ENCODE measurements at regions not wholly inside any gene's neighbourhood (a gene's known extent, or its start where the extent isn't known, plus 50 kb on each side); places are given as distances from the start of the nearest gene placed in this dataset.

- TF ChIP-seq EP300 (IDR thresholded peaks at IDR 0.05; ENCODE audit: borderline replicate concordance) (no peak), CEBPB (IDR thresholded peaks at IDR 0.05) (no peak), ZBTB7A (IDR thresholded peaks at IDR 0.05; ENCODE audit: low read depth) (no peak), NFIC (IDR thresholded peaks at IDR 0.05) (no peak), EGR1 (IDR thresholded peaks at IDR 0.05) (no peak), RAD21 (IDR thresholded peaks at IDR 0.05; ENCODE audit: low read depth) (no peak), REST (IDR thresholded peaks at IDR 0.05; ENCODE audit: low read depth) (no peak), YY1 (IDR thresholded peaks at IDR 0.05; ENCODE audit: low read depth) (no peak), USF1 (IDR thresholded peaks at IDR 0.05) (no peak), CREB1 (IDR thresholded peaks at IDR 0.05; ENCODE audit: low read depth) (no peak), TAF1 (IDR thresholded peaks at IDR 0.05; ENCODE audit: low read depth) (no peak), TEAD4 (IDR thresholded peaks at IDR 0.05) (no peak), TCF12 (IDR thresholded peaks at IDR 0.05; ENCODE audit: low read depth) (no peak), FOXM1 (IDR thresholded peaks at IDR 0.05; ENCODE audit: borderline replicate concordance, low read depth) (no peak)
- TF ChIP-seq, protein P1, sequence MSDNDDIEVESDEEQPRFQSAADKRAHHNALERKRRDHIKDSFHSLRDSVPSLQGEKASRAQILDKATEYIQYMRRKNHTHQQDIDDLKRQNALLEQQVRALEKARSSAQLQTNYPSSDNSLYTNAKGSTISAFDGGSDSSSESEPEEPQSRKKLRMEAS (IDR thresholded peaks at IDR 0.05): no peak
Observed at GRCh38 chr6:74554041-74554440, 651.8 kb downstream of the COL12A1 start.

DNA sequence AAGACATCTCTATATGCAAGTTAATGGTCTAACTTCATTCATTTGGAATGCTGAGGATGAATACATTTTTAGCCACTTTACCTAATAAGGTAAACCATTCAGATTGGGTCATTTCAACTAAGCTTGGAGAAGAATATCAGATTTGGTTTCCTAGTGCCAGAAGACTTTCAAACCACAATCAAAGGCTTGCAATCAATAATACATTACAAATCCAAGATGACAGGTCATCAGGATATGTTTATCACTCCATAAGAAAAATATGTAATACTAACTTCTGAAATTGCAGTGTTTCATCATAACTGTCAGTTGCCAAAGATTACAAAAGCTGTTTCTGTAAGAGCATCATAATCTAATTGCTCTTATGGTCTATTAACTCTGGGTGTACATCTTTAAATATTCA is 654.0 kb downstream of the COL12A1 start:
- TF ChIP-seq NFIC (IDR thresholded peaks at IDR 0.05) (no peak), FOXM1 (IDR thresholded peaks at IDR 0.05; ENCODE audit: borderline replicate concordance, low read depth) (no peak), TEAD4 (IDR thresholded peaks at IDR 0.05) (no peak), TAF1 (IDR thresholded peaks at IDR 0.05; ENCODE audit: low read depth) (no peak), TCF12 (IDR thresholded peaks at IDR 0.05; ENCODE audit: low read depth) (no peak), ZBTB7A (IDR thresholded peaks at IDR 0.05; ENCODE audit: low read depth) (no peak), RAD21 (IDR thresholded peaks at IDR 0.05; ENCODE audit: low read depth) (no peak), USF1 (IDR thresholded peaks at IDR 0.05) (no peak), EGR1 (IDR thresholded peaks at IDR 0.05) (no peak), YY1 (IDR thresholded peaks at IDR 0.05; ENCODE audit: low read depth) (no peak), CREB1 (IDR thresholded peaks at IDR 0.05; ENCODE audit: low read depth) (no peak), REST (IDR thresholded peaks at IDR 0.05; ENCODE audit: low read depth) (no peak), CEBPB (IDR thresholded peaks at IDR 0.05) (no peak), EP300 (IDR thresholded peaks at IDR 0.05; ENCODE audit: borderline replicate concordance) (no peak)
- TF ChIP-seq, protein P1 (IDR thresholded peaks at IDR 0.05): no peak

GRCh38 chr6:74550821-74551220 is 655.0 kb downstream of the COL12A1 start:
- no peak for TF ChIP-seq TAF1 (IDR thresholded peaks at IDR 0.05; ENCODE audit: low read depth)
- no peak for TF ChIP-seq YY1 (IDR thresholded peaks at IDR 0.05; ENCODE audit: low read depth)
- TF ChIP-seq TCF12 (IDR thresholded peaks at IDR 0.05; ENCODE audit: low read depth): no peak
- TF ChIP-seq USF1 (IDR thresholded peaks at IDR 0.05): no peak
- no peak for TF ChIP-seq EP300 (IDR thresholded peaks at IDR 0.05; ENCODE audit: borderline replicate concordance)
- no peak for TF ChIP-seq ZBTB7A (IDR thresholded peaks at IDR 0.05; ENCODE audit: low read depth)
- no peak for TF ChIP-seq RAD21 (IDR thresholded peaks at IDR 0.05; ENCODE audit: low read depth)
- TF ChIP-seq EGR1 (IDR thresholded peaks at IDR 0.05): no peak
- TF ChIP-seq TEAD4 (IDR thresholded peaks at IDR 0.05): no peak
- TF ChIP-seq REST (IDR thresholded peaks at IDR 0.05; ENCODE audit: low read depth): no peak
- TF ChIP-seq NFIC (IDR thresholded peaks at IDR 0.05): no peak
- TF ChIP-seq CEBPB (IDR thresholded peaks at IDR 0.05): no peak
- no peak for TF ChIP-seq FOXM1 (IDR thresholded peaks at IDR 0.05; ENCODE audit: borderline replicate concordance, low read depth)
- TF ChIP-seq CREB1 (IDR thresholded peaks at IDR 0.05; ENCODE audit: low read depth): no peak
- TF ChIP-seq, protein P1 (IDR thresholded peaks at IDR 0.05): no peak

Measured in Ishikawa (cell line).